A673 (cell line): ENCODE measurements at regions not wholly inside any gene's neighbourhood (a gene's known extent, or its start where the extent isn't known, plus 50 kb on each side); places are given as distances from the start of the nearest gene placed in this dataset.
"Not testable (repeated sequence)": the region's sequence is repeated elsewhere in the genome, so short reads cannot be mapped to it uniquely, and the experiment has no call there.

Source experiments
- BruUV-seq: library from RNA; stranded (reverse); fragments of 400-500 nt; replicated peaks from 2 replicates; lab custom pipeline; 2021; lab: Mats Ljungman, UMichigan
- CTCF ChIA-PET: fragments of 300-600 bp; sonication (Branson Sonifier 250); formaldehyde crosslinking; loops from one replicate; lab custom pipeline; 2022; ENCODE audit warnings: antibody characterized with exemption; lab: Charles Lee
- POLR2A ChIA-PET: fragments of 300-600 bp; sonication (Branson Sonifier 250); formaldehyde crosslinking; loops from one replicate; lab custom pipeline; 2022; ENCODE audit warnings: antibody characterized with exemption; ENCODE audit not compliant: low non-redundant PET; lab: Charles Lee
- DNase-seq: peaks from one replicate; pipeline ENCODE4 v3.0.0-alpha.2; 2015; ENCODE audit warnings: low spot score
- H3K27ac ChIP-seq: fragments of 200-600 bp; sonication (generic); 2 replicates; pipeline ENCODE4 v1.5.1; 2016; ENCODE audit warnings: mixed run types, low read depth, mild to moderate bottlenecking, mixed read lengths, antibody characterized with exemption, low read length; ENCODE audit not compliant: poor library complexity, severe bottlenecking
- H3K27me3 ChIP-seq: fragments of 200-600 bp; sonication (generic); replicated peaks from 2 replicates; pipeline ENCODE4 v1.6.1; 2017; ENCODE audit warnings: mixed run types, low read depth, mild to moderate bottlenecking, mixed read lengths, antibody characterized with exemption, low read length; ENCODE audit not compliant: insufficient read depth, poor library complexity
- H3K36me3 ChIP-seq: fragments of 200-600 bp; sonication (generic); 2 replicates; pipeline ENCODE4 v1.6.1; 2016; ENCODE audit warnings: mixed run types, mild to moderate bottlenecking, mixed read lengths, antibody characterized with exemption, low read length; ENCODE audit not compliant: insufficient read depth, poor library complexity, severe bottlenecking
- H3K4me1 ChIP-seq: fragments of 200-600 bp; sonication (generic); 2 replicates; pipeline ENCODE4 v1.6.1; 2017; ENCODE audit warnings: mixed run types, mild to moderate bottlenecking, mixed read lengths, antibody characterized with exemption, low read length; ENCODE audit not compliant: insufficient read depth, poor library complexity, severe bottlenecking
- H3K4me3 ChIP-seq: fragments of 200-600 bp; sonication (generic); 2 replicates; pipeline ENCODE4 v1.5.1; 2016; ENCODE audit warnings: low read depth, mixed run types, mild to moderate bottlenecking, mixed read lengths, low read length; ENCODE audit not compliant: poor library complexity, severe bottlenecking
- H3K9me3 ChIP-seq: fragments of 200-600 bp; sonication (generic); 2 replicates; pipeline ENCODE4 v1.6.1; 2016; ENCODE audit warnings: mixed run types, low read depth, mild to moderate bottlenecking, mixed read lengths, antibody characterized with exemption, low read length; ENCODE audit not compliant: poor library complexity, severe bottlenecking
- CTCF ChIP-seq: fragments of 300-800, 200-600 bp; sonication (generic); conservative IDR thresholded peaks from 2 replicates; pipeline ENCODE4 v1.5.1; 2017; ENCODE audit warnings: low read depth, mild to moderate bottlenecking, antibody characterized with exemption, low read length, moderate library complexity, mixed read lengths
- EZH2 ChIP-seq: fragments of 200-600 bp; sonication (generic); IDR thresholded peaks from 2 replicates; pipeline ENCODE4 v1.6.1; 2017; ENCODE audit warnings: borderline replicate concordance, low read depth, mild to moderate bottlenecking, mixed read lengths, antibody characterized with exemption, low read length; ENCODE audit not compliant: poor library complexity, severe bottlenecking
- intact Hi-C: fragments of 100-400 bp; cut with micrococcal nuclease; formaldehyde crosslinking; loops from one replicate; pipeline ENCODE4 v1.10.0; 2022; ENCODE audit not compliant: unreplicated experiment

GRCh38 chr4:176619430-176619829 is 173.3 kb downstream of the VEGFC start:
- no TSS peak for BruUV-seq
- Histone ChIP-seq H3K27ac (no peak overlapping the region), H3K4me3 (no peak overlapping the region), H3K27me3 (peaks cover 3% of the 10 kb centered on the region), H3K4me1 (no peaks in the 10 kb centered on the region), H3K9me3 (no peaks in the 10 kb centered on the region), H3K36me3 (no peaks in the 10 kb centered on the region)
- no peak for DNase-seq
- intact Hi-C loops: no loop called here
- ChIA-PET POLR2A (no interaction called here), CTCF (no interaction called here)
- TF ChIP-seq EZH2 (no peak), CTCF (no peak)

GRCh38 chr4:176622251-176622948 is 170.3 kb downstream of the VEGFC start:
- H3K9me3 ChIP-seq: no peaks in the 10 kb centered on the region
- no peak overlapping the region for H3K27ac ChIP-seq
- H3K4me3 ChIP-seq: no peak overlapping the region
- no peak for TF ChIP-seq CTCF
- intact Hi-C loops: no loop called here
- no peaks in the 10 kb centered on the region for H3K4me1 ChIP-seq
- CTCF ChIA-PET: no interaction called here
- H3K27me3 ChIP-seq: no peaks in the 10 kb centered on the region
- POLR2A ChIA-PET: no interaction called here
- H3K36me3 ChIP-seq: no peaks in the 10 kb centered on the region
- BruUV-seq: no TSS peak
- no peak for DNase-seq

- H3K27ac ChIP-seq, POLR2A ChIA-PET, H3K4me3 ChIP-seq, BruUV-seq, CTCF ChIA-PET, DNase-seq, H3K36me3 ChIP-seq, H3K4me1 ChIP-seq, H3K27me3 ChIP-seq, intact Hi-C loops, H3K9me3 ChIP-seq: not testable (repeated sequence)
Observed at GRCh38 chr4:176624983-176625610, 167.6 kb downstream of the VEGFC start.

- Histone ChIP-seq H3K36me3 (no peaks in the 10 kb centered on the region), H3K27ac (no peak overlapping the region), H3K4me1 (no peaks in the 10 kb centered on the region), H3K27me3 (peaks cover 3% of the 10 kb centered on the region), H3K4me3 (no peak overlapping the region), H3K9me3 (no peaks in the 10 kb centered on the region)
- intact Hi-C loops: no loop called here
- no peak for DNase-seq
- POLR2A ChIA-PET: no interaction called here
- CTCF ChIA-PET: no interaction called here
- BruUV-seq: no TSS peak
- TF ChIP-seq CTCF: no peak
- TF ChIP-seq EZH2: no peak
Observed at GRCh38 chr4:176627916-176628315, 164.8 kb downstream of the VEGFC start.
